Stimulated activated naive CD4-positive, alpha-beta T cell (primary cell): ENCODE measurements at regions not wholly inside any gene's neighbourhood (a gene's known extent, or its start where the extent isn't known, plus 50 kb on each side); places are given as distances from the start of the nearest gene placed in this dataset.

Experiments used
- DNase-seq, 6 experiments: peaks; one replicate each; lab custom pipeline; 2025; lab: John Stamatoyannopoulos, UW

DNA sequence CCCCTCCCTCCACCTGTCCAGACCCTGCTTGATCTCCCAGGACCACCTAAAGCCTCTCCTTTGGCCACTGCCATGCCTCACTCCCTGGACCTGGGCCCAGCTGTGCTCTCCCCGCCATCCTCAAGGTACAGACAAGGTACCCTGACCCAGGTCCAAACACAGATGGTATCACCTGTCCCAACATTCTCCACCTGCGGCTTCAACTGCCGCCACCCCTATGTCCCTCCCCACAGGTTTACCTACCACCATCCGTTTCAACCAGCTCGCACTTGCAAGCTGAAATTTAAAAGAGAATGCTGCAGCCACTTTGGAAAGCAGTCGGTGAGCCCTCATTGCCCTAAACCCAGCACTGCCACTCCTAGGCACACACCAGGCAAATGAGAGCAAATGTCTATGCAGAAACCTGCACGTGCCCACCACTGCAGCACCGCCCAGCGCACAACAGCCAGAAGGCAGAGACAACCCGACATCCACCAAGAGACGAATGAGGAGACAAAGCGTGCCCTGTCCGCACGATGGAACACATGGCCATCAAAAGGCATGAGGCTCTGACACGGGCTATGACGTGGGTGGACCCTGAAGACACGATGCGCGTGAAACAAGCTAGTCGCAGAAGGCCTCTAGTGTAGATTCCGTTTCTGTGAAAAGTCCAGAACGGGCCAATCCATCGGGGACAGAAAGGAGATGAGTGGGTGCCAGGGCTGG lies 71.0 kb downstream of the RFLNA start:
- no peak for DNase-seq
